Cardiac fibroblast (primary cell): ENCODE measurements at regions not wholly inside any gene's neighbourhood (a gene's known extent, or its start where the extent isn't known, plus 50 kb on each side); places are given as distances from the start of the nearest gene placed in this dataset.

ENCODE experiments used
- DNase-seq, 2 donors: peaks; one replicate each; pipeline versions ENCODE4 v3.0.0 to v3.0.0-alpha.2; 2010; ENCODE audit warnings: low read depth in 2 of 2
- H3K4me3 ChIP-seq, 2 donors: replicated peaks in 1 of 2; 1 replicate in 1 of 2; 2 replicates in 1 of 2; pipeline ENCODE4 v1.5.1; 2011; ENCODE audit warnings: low read depth in 2 of 2, low read length in 2 of 2, mild to moderate bottlenecking in 2 of 2, moderate library complexity in 1 of 2
- CTCF ChIP-seq: IDR thresholded peaks from one replicate; pipeline ENCODE4 v1.5.1; 2011; ENCODE audit warnings: low read depth, mild to moderate bottlenecking, low read length, inconsistent platforms

- no peak for DNase-seq
- no peak for TF ChIP-seq CTCF
- no peak overlapping the region for H3K4me3 ChIP-seq
Measured at GRCh38 chr6:91281901-91282300, 695.0 kb upstream of the MAP3K7 start.

GRCh38 chr6:91280494-91280830 lies 693.6 kb upstream of the MAP3K7 start:
- no peak for DNase-seq
- no peak for TF ChIP-seq CTCF
- H3K4me3 ChIP-seq = no peak overlapping the region

- no peak overlapping the region for H3K4me3 ChIP-seq
- TF ChIP-seq CTCF = no peak
- DNase-seq = no peak
Measured at GRCh38 chr6:91279740-91280493, 693.0 kb upstream of the MAP3K7 start.

- no peak overlapping the region for H3K4me3 ChIP-seq
- DNase-seq = no peak
- TF ChIP-seq CTCF = no peak
Measured at GRCh38 chr6:91278416-91278815, 691.5 kb upstream of the MAP3K7 start.

GRCh38 chr6:91276315-91276714 lies 689.4 kb upstream of the MAP3K7 start:
- no peak overlapping the region for H3K4me3 ChIP-seq
- DNase-seq = no peak
- no peak for TF ChIP-seq CTCF

GRCh38 chr6:91273729-91274128 lies 686.9 kb upstream of the MAP3K7 start:
- peak in 1 of 2 donors; percentile 5 for DNase-seq
- H3K4me3 ChIP-seq = no peak overlapping the region
- no peak for TF ChIP-seq CTCF

GRCh38 chr6:91271807-91272206 lies 684.9 kb upstream of the MAP3K7 start:
- no peak overlapping the region for H3K4me3 ChIP-seq
- TF ChIP-seq CTCF = no peak
- DNase-seq = no peak
